HG02884 (cell line): ENCODE measurements at regions not wholly inside any gene's neighbourhood (a gene's known extent, or its start where the extent isn't known, plus 50 kb on each side); places are given as distances from the start of the nearest gene placed in this dataset.
A peak's percentile ranks its signal among the peaks of the same experiment; 100 is the strongest.

ENCODE experiments used
- ATAC-seq: cut with Tn5 transposase; IDR thresholded peaks from one replicate; pipeline ENCODE4 v1.9.1; 2021; ENCODE audit warnings: mild to moderate bottlenecking, moderate library complexity; ENCODE audit not compliant: unreplicated experiment

GRCh38 chr5:8376478-8376877 lies 507.5 kb downstream of the MTRR start:
- no peak for ATAC-seq

GRCh38 chr5:8381972-8382371 lies 513.0 kb downstream of the MTRR start:
- no peak for ATAC-seq

- no peak for ATAC-seq
These were observed 513.5 kb downstream of the MTRR start for GRCh38 chr5:8382456-8382855.

DNA sequence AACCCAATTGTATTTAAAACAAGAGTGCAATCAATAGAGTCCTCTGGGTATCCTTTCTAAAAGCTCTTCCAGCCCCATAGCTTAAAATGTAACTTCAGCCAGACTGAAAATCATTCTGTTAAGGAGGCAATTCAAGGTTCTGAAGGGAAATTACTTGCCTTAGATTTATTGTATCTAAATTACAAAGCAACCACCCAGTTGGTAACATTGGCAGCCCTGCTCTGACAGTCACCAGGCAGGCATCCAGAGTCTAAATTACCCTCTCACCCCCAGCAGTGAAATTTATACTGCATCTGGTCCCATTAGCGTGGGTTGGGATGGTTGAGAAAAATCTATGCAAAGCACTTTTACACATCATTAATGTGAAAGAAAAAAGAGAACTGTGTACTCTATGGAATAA lies 514.7 kb downstream of the MTRR start:
- ATAC-seq = no peak

GRCh38 chr5:8386719-8387288 lies 517.9 kb downstream of the MTRR start:
- no peak for ATAC-seq

DNA sequence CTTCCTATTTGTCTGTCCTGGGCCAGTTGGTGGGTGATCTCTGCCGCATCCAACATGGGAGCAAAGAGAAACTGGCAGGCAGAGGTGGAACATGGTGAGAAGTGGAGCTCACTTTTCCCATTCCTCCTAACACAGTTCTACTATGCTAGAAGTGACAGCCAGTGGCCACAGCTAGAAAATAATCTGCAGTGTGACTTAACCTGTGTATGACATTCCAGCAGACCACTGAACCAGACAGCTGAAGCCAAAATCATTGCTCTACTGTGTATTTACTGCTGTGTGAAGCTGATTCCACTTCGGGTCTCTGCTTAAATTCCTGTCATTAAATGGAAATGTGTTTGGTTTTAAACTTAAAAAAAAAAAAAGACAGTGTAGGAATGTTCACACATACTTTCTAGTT lies 523.0 kb downstream of the MTRR start:
- ATAC-seq = no peak

GRCh38 chr5:8393240-8393639 lies 524.3 kb downstream of the MTRR start:
- no peak for ATAC-seq

DNA sequence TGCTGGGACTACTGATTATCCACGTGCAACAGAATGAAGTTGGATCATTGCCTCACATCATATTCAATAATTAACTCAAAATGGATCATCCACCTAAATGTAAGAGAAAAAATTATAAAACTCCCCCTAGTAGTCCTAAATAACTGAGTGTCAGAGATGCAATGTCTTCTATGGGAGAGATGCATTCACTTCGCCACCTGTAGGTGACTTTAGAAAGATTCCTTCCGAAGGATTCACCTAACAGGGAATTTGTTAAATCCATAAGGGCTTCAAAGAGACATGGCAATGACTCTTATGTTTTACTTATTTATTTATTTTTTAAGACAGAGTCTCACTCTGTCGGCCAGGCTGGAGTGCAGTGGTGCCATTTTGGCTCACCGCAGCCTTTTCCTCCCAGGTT lies 526.0 kb downstream of the MTRR start:
- ATAC-seq = no peak

DNA sequence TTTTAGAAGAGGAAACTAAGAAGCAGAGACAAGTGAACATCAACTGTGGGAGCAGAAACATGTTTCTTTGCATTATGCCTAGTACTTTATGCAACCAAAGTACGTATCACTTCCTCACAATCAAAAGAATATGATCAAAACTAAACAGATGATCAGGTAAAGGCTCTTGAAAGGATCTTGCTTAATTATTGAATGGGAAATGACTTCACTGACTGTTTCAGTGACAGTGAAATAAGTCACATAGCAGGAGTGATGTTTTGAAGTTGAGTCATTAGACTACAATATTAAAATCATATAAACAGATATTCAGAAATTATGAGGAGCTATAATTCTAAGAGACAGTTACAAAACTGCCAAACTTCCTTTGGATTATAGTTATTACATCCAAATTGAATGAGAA lies 527.3 kb downstream of the MTRR start:
- no peak for ATAC-seq

DNA sequence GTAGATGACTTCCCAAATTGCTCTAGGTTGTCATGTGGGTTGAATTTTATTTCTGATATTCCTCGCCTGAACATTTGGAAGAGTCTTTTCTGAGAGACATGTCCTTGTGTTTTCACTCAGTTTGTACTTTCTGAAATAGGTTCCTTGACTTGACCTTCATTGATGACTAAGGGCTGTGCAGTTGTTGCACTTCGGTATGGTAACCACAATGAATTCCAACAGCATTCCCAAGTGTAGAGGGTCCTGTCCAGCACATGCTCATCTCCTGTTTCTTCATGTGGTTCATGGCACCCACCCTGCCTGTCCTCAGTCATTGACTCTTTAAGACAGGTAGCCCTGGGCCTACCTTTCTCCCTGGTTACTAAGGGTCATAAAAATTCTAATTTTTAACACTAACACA lies 527.8 kb downstream of the MTRR start:
- ATAC-seq = no peak

GRCh38 chr5:8399471-8399870 lies 530.5 kb downstream of the MTRR start:
- ATAC-seq = no peak

DNA sequence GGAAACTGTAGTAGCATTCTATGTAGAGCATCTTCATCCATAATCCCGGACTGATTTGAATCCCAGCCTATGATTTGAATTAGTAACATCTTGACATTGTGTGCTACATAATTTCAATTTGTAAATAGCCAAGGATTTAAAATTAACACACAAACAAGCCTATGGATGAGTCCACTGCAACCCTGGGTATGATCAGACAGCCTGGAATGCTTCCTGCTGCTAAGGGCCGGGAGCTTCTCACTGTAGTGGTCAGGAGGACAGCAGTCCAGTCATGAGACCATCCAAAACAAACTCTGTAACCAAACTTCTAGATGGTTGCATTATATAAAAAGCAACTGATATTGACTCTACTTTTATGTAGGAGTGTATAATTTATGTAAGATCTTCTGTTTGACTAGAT lies 539.3 kb downstream of the MTRR start:
- no peak for ATAC-seq

GRCh38 chr5:8410618-8411017 lies 541.7 kb downstream of the MTRR start:
- ATAC-seq = no peak

GRCh38 chr5:8413975-8414374 lies 545.0 kb downstream of the MTRR start:
- ATAC-seq = no peak

DNA sequence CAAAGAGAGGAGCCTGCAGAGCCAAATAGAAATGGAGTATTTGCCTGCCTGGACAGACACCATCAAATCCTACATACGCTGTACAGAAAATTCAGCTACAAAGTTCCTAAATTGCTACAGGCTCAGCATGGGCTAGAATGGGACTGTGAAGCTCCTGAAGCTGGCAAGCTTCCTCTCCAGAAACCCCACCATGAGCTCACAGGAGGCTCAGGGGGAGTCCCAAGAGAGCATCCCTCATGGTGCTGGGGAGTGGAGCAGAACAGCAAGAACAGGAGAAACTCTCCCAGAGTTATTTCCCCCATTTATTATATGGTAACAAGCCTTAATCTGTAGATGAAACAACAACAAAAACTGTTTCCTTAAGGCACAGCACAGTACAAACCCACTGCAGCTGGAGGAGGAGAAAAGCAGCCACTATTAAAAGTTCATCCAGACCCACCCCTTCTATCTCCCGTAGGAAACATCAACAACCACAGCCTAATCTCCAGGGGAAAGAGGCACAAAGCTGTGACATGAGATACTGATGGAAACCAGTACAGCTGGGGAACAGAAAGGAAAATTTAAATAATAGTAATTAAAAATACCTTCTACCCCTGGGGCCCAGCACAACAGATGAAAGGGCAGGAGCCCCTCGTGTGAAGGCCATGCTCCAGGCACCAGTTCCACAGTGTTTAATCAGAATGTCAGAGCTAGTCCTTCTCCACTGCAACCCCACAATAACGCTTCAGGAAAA lies 548.5 kb downstream of the MTRR start:
- no peak for ATAC-seq

DNA sequence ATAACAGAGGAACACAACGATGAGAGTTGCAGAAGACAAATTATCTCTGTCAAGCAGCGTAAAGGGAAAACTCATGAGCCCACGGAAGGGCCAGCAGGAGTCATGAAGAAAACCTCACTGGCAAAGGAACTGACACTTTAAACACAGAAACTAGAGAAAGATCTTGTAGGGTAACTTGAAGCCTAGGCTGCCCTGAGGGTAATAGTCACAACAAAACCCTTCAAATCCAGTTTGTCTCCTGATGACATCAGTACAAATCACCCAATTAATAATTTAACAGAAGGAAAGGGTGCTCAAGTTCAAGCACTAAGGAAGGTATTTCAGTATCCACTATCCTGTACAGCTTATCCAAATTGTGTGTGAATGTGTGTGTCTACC lies 549.1 kb downstream of the MTRR start:
- ATAC-seq = no peak

GRCh38 chr5:8429778-8430758 lies 561.1 kb downstream of the MTRR start:
- no peak for ATAC-seq

- ATAC-seq = no peak
These were observed 565.6 kb downstream of the MTRR start for GRCh38 chr5:8434501-8434900.

DNA sequence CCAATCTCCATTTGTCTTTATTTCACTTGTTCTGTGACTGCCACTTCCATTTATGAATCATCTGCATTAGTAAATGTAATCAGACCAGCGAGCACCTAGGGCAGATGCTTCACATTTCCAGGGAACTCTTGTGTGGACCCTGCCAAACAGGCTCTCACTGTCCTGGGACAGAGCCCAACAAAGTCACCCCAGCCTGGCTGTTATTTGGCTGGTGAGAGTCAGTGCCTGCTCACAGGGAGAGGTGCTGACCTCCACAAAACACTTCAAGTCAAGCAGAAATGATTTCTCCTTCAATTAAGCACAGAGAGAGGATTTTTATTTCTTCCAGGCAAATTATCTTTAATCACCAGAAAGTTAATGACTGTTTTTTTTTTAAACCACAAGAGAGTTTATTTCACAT lies 568.0 kb downstream of the MTRR start:
- no peak for ATAC-seq

- ATAC-seq = no peak
These were observed 576.2 kb downstream of the MTRR start for GRCh38 chr5:8445139-8445538.

- peak; percentile 89 for ATAC-seq
These were observed 577.2 kb downstream of the MTRR start for GRCh38 chr5:8446179-8446578.

- ATAC-seq = no peak
These were observed 587.9 kb downstream of the MTRR start for GRCh38 chr5:8456846-8457186.
